ENCODE measurements at regions not wholly inside any gene's neighbourhood (a gene's known extent, or its start where the extent isn't known, plus 50 kb on each side); places are given as distances from the start of the nearest gene placed in this dataset.

GRCh38 chr14:43359317-43359716, 1147.8 kb downstream of the FSCB start:
- no peak for TF ChIP-seq RCOR1 (IDR thresholded peaks at IDR 0.05; ENCODE audit: low read length)
- no peak for TF ChIP-seq MEF2A (IDR thresholded peaks at IDR 0.05; ENCODE audit: borderline replicate concordance, low read depth)
- no peak for TF ChIP-seq SIN3A (IDR thresholded peaks at IDR 0.05; ENCODE audit: borderline replicate concordance, low read depth, low read length)
- TF ChIP-seq TEAD4 (IDR thresholded peaks at IDR 0.05; ENCODE audit: borderline replicate concordance, insufficient read depth), result no peak
- no peak for TF ChIP-seq RFX5 (IDR thresholded peaks at IDR 0.05; ENCODE audit: low read length)
- TF ChIP-seq FOXM1 (IDR thresholded peaks at IDR 0.05; ENCODE audit: low read depth), result no peak
- TF ChIP-seq, protein P1, sequence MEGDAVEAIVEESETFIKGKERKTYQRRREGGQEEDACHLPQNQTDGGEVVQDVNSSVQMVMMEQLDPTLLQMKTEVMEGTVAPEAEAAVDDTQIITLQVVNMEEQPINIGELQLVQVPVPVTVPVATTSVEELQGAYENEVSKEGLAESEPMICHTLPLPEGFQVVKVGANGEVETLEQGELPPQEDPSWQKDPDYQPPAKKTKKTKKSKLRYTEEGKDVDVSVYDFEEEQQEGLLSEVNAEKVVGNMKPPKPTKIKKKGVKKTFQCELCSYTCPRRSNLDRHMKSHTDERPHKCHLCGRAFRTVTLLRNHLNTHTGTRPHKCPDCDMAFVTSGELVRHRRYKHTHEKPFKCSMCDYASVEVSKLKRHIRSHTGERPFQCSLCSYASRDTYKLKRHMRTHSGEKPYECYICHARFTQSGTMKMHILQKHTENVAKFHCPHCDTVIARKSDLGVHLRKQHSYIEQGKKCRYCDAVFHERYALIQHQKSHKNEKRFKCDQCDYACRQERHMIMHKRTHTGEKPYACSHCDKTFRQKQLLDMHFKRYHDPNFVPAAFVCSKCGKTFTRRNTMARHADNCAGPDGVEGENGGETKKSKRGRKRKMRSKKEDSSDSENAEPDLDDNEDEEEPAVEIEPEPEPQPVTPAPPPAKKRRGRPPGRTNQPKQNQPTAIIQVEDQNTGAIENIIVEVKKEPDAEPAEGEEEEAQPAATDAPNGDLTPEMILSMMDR (IDR thresholded peaks at IDR 0.05), result no peak
- no peak for TF ChIP-seq NFIC (IDR thresholded peaks at IDR 0.05; ENCODE audit: borderline replicate concordance)
- TF ChIP-seq, protein P2, sequence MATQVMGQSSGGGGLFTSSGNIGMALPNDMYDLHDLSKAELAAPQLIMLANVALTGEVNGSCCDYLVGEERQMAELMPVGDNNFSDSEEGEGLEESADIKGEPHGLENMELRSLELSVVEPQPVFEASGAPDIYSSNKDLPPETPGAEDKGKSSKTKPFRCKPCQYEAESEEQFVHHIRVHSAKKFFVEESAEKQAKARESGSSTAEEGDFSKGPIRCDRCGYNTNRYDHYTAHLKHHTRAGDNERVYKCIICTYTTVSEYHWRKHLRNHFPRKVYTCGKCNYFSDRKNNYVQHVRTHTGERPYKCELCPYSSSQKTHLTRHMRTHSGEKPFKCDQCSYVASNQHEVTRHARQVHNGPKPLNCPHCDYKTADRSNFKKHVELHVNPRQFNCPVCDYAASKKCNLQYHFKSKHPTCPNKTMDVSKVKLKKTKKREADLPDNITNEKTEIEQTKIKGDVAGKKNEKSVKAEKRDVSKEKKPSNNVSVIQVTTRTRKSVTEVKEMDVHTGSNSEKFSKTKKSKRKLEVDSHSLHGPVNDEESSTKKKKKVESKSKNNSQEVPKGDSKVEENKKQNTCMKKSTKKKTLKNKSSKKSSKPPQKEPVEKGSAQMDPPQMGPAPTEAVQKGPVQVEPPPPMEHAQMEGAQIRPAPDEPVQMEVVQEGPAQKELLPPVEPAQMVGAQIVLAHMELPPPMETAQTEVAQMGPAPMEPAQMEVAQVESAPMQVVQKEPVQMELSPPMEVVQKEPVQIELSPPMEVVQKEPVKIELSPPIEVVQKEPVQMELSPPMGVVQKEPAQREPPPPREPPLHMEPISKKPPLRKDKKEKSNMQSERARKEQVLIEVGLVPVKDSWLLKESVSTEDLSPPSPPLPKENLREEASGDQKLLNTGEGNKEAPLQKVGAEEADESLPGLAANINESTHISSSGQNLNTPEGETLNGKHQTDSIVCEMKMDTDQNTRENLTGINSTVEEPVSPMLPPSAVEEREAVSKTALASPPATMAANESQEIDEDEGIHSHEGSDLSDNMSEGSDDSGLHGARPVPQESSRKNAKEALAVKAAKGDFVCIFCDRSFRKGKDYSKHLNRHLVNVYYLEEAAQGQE (IDR thresholded peaks at IDR 0.05; ENCODE audit: low read depth, low read length), result no peak
- TF ChIP-seq FOSL2 (IDR thresholded peaks at IDR 0.05; ENCODE audit: borderline replicate concordance, low read depth), result no peak
- no peak for TF ChIP-seq YY1 (IDR thresholded peaks at IDR 0.05; ENCODE audit: low read depth)
- no peak for TF ChIP-seq FOXJ3 (CRISPR knock-in tag; IDR thresholded peaks at IDR 0.05)
- TF ChIP-seq CHD2 (IDR thresholded peaks at IDR 0.05; ENCODE audit: low read length, partially characterized antibody), result no peak
- TF ChIP-seq, protein P3, sequence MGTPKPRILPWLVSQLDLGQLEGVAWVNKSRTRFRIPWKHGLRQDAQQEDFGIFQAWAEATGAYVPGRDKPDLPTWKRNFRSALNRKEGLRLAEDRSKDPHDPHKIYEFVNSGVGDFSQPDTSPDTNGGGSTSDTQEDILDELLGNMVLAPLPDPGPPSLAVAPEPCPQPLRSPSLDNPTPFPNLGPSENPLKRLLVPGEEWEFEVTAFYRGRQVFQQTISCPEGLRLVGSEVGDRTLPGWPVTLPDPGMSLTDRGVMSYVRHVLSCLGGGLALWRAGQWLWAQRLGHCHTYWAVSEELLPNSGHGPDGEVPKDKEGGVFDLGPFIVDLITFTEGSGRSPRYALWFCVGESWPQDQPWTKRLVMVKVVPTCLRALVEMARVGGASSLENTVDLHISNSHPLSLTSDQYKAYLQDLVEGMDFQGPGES (IDR thresholded peaks at IDR 0.05; ENCODE audit: low read depth, low read length), result no peak
- TF ChIP-seq MXI1 (IDR thresholded peaks at IDR 0.05; ENCODE audit: low read depth, low read length), result no peak
- POLR2A ChIA-PET, result no interaction called here
- H3K9me3 ChIP-seq, result no peaks in the 10 kb centered on the region
- no peaks in the 10 kb centered on the region for H3F3A ChIP-seq (replicated peaks; ENCODE audit: insufficient read depth)
- CTCF ChIA-PET, result no interaction called here
- no peaks in the 10 kb centered on the region for H3K9me2 ChIP-seq
- no peak overlapping the region for H2AFZ ChIP-seq (ENCODE audit: low read depth)
- no peaks in the 10 kb centered on the region for H4K20me1 ChIP-seq (ENCODE audit: insufficient read depth)
- no peaks in the 10 kb centered on the region for H3K79me2 ChIP-seq (ENCODE audit: insufficient read depth)
- H3K4me1 ChIP-seq (ENCODE audit: control insufficient read depth in 1 of 2, insufficient read depth in 2 of 2, low read depth in 1 of 2, low read length in 1 of 2), result no peaks in the 10 kb centered on the region
- DNase-seq, result no peak
- H3K4me2 ChIP-seq, result no peak overlapping the region
- H3K9ac ChIP-seq, result no peak overlapping the region
- WGBS (ENCODE audit: low lambda C conversion rate), result no CpG with 5 or more reads among the region's 4 CpGs
- H3K36me3 ChIP-seq (replicated peaks in 1 of 2; ENCODE audit: control insufficient read depth in 1 of 2, insufficient read depth in 2 of 2, low read length in 1 of 2), result no peaks in the 10 kb centered on the region
- H3K27ac ChIP-seq (ENCODE audit: low read depth in 2 of 2, low read length in 1 of 2), result no peak overlapping the region
- no peak overlapping the region for H3K4me3 ChIP-seq (ENCODE audit: low read depth in 2 of 2, low read length in 1 of 2)
- no peaks in the 10 kb centered on the region for H3K27me3 ChIP-seq (ENCODE audit: insufficient read depth)

Data from SK-N-SH (cell line).